OCI-LY7 (cell line): ENCODE measurements at regions not wholly inside any gene's neighbourhood (a gene's known extent, or its start where the extent isn't known, plus 50 kb on each side); places are given as distances from the start of the nearest gene placed in this dataset.

Source experiments
- BruUV-seq: library from RNA; stranded (reverse); fragments of 400-500 nt; replicated peaks from 2 replicates; lab custom pipeline; 2021; lab: Mats Ljungman, UMichigan
- CTCF ChIA-PET: fragments of 300-600 bp; sonication (Branson Sonifier 250); formaldehyde crosslinking; loops from one replicate; lab custom pipeline; 2022; ENCODE audit warnings: antibody characterized with exemption; ENCODE audit not compliant: unreplicated experiment; lab: Charles Lee
- POLR2A ChIA-PET: fragments of 300-600 bp; sonication (Branson Sonifier 250); formaldehyde crosslinking; loops from one replicate; lab custom pipeline; 2022; ENCODE audit warnings: antibody characterized with exemption; lab: Charles Lee
- DNase-seq: peaks from one replicate; pipeline ENCODE4 v3.0.0-alpha.2; 2015; ENCODE audit warnings: low spot score
- H2AFZ ChIP-seq: fragments of 200-600 bp; sonication (generic), shearing (Covaris generic); 2 replicates; pipeline ENCODE4 v1.6.1; 2014; ENCODE audit warnings: mild to moderate bottlenecking, antibody characterized with exemption, low read length, moderate library complexity
- H3K27ac ChIP-seq: fragments of 200-600 bp; sonication (generic); 2 replicates; pipeline ENCODE4 v1.5.1; 2014; ENCODE audit warnings: mixed run types, low read depth, mild to moderate bottlenecking, moderate library complexity, low read length, inconsistent platforms; ENCODE audit not compliant: poor library complexity, severe bottlenecking
- H3K36me3 ChIP-seq: fragments of 200-600 bp; sonication (generic); 2 replicates; pipeline ENCODE4 v1.6.1; 2014; ENCODE audit warnings: mild to moderate bottlenecking, antibody characterized with exemption, low read length, moderate library complexity, mixed read lengths; ENCODE audit not compliant: insufficient read depth
- H3K4me1 ChIP-seq: fragments of 200-600 bp; sonication (generic); 2 replicates; pipeline ENCODE4 v1.5.1; 2014; ENCODE audit warnings: mild to moderate bottlenecking, low read length; ENCODE audit not compliant: insufficient read depth, poor library complexity, severe bottlenecking
- H3K4me2 ChIP-seq: fragments of 200-600 bp; sonication (generic); 2 replicates; pipeline ENCODE4 v1.6.1; 2014; ENCODE audit warnings: mild to moderate bottlenecking, low read length
- H3K4me3 ChIP-seq: fragments of 200-600 bp; sonication (generic); 2 replicates; pipeline ENCODE4 v1.5.1; 2014; ENCODE audit warnings: mild to moderate bottlenecking, low read depth, low read length; ENCODE audit not compliant: poor library complexity, severe bottlenecking
- H3K79me2 ChIP-seq: fragments of 200-600 bp; sonication (generic); 2 replicates; pipeline ENCODE4 v1.6.1; 2016; ENCODE audit warnings: low read depth, mild to moderate bottlenecking, low read length, moderate library complexity, mixed read lengths; ENCODE audit not compliant: insufficient read depth
- H3K9me2 ChIP-seq: fragments of 200-600 bp; sonication (generic); 2 replicates; pipeline ENCODE4 v1.6.1; 2016; ENCODE audit warnings: mild to moderate bottlenecking, low read length, mixed read lengths; ENCODE audit not compliant: insufficient read depth
- H3K9me3 ChIP-seq: fragments of 200-600 bp; sonication (generic); 2 replicates; pipeline ENCODE4 v1.6.1; 2014; ENCODE audit warnings: mild to moderate bottlenecking, mixed run types, low read length, mixed read lengths
- H4K20me1 ChIP-seq: fragments of 200-600 bp; sonication (generic); 2 replicates; pipeline ENCODE4 v1.6.1; 2014; ENCODE audit warnings: mild to moderate bottlenecking, antibody characterized with exemption, low read length, moderate library complexity, mixed read lengths; ENCODE audit not compliant: insufficient read depth
- CTCF ChIP-seq: fragments of 200-600 bp; sonication (generic); conservative IDR thresholded peaks from 2 replicates; pipeline ENCODE4 v1.5.1; 2014; ENCODE audit warnings: mild to moderate bottlenecking, antibody characterized with exemption, low read length, moderate library complexity, mixed read lengths
- EZH2phosphoT487 ChIP-seq: fragments of 200-600 bp; sonication (generic); IDR thresholded peaks from 2 replicates; pipeline ENCODE4 v1.6.1; 2018; ENCODE audit warnings: low read depth, borderline replicate concordance, mild to moderate bottlenecking, mixed run types, antibody characterized with exemption, low read length, moderate library complexity, mixed read lengths
- intact Hi-C: fragments of 100-400 bp; cut with micrococcal nuclease; formaldehyde crosslinking; loops from one replicate; pipeline ENCODE4 v1.10.0; 2022; ENCODE audit not compliant: unreplicated experiment

GRCh38 chr4:92232566-92232965 is 71.2 kb upstream of the GRID2 start:
- Histone ChIP-seq H3K4me3 (no peak overlapping the region), H3K4me2 (no peak overlapping the region), H3K9me2 (no peaks in the 10 kb centered on the region), H3K9me3 (no peaks in the 10 kb centered on the region), H3K79me2 (no peaks in the 10 kb centered on the region), H3K27ac (no peak overlapping the region), H2AFZ (no peak overlapping the region), H3K4me1 (no peaks in the 10 kb centered on the region), H4K20me1 (no peaks in the 10 kb centered on the region), H3K36me3 (no peaks in the 10 kb centered on the region)
- TF ChIP-seq CTCF (no peak), EZH2phosphoT487 (no peak)
- ChIA-PET CTCF (no interaction called here), POLR2A (no interaction called here)
- no peak for DNase-seq
- no TSS peak for BruUV-seq
- intact Hi-C loops, result no loop called here

- intact Hi-C loops, result no loop called here
- H3K36me3 ChIP-seq, result no peaks in the 10 kb centered on the region
- no peaks in the 10 kb centered on the region for H3K9me2 ChIP-seq
- no peak overlapping the region for H3K4me2 ChIP-seq
- H3K4me1 ChIP-seq, result no peaks in the 10 kb centered on the region
- H3K9me3 ChIP-seq, result no peaks in the 10 kb centered on the region
- H3K27ac ChIP-seq, result no peak overlapping the region
- ChIA-PET POLR2A (interaction anchor here (0.6 kb wide), 1 partner anchor 177 kb away, joined by 6 read pairs; no protein-coding TSS in a partner anchor), CTCF (no interaction called here)
- no peak overlapping the region for H3K4me3 ChIP-seq
- DNase-seq, result no peak
- H4K20me1 ChIP-seq, result no peaks in the 10 kb centered on the region
- H2AFZ ChIP-seq, result no peak overlapping the region
- no TSS peak for BruUV-seq
- TF ChIP-seq EZH2phosphoT487 (no peak), CTCF (no peak)
- H3K79me2 ChIP-seq, result no peaks in the 10 kb centered on the region
Observed at GRCh38 chr4:92234393-92235176, 69.2 kb upstream of the GRID2 start.

- no peak overlapping the region for H3K4me3 ChIP-seq
- no peak overlapping the region for H2AFZ ChIP-seq
- H3K36me3 ChIP-seq, result no peaks in the 10 kb centered on the region
- H3K27ac ChIP-seq, result no peak overlapping the region
- no peaks in the 10 kb centered on the region for H3K4me1 ChIP-seq
- DNase-seq, result no peak
- CTCF ChIA-PET, result no interaction called here
- no peaks in the 10 kb centered on the region for H4K20me1 ChIP-seq
- intact Hi-C loops, result no loop called here
- no peak for TF ChIP-seq CTCF
- H3K4me2 ChIP-seq, result no peak overlapping the region
- POLR2A ChIA-PET, result no interaction called here
- no TSS peak for BruUV-seq
- H3K9me3 ChIP-seq, result no peaks in the 10 kb centered on the region
- H3K79me2 ChIP-seq, result no peaks in the 10 kb centered on the region
- H3K9me2 ChIP-seq, result no peaks in the 10 kb centered on the region
Observed at GRCh38 chr4:92235731-92236130, 68.0 kb upstream of the GRID2 start.
